ENCODE measurements at regions not wholly inside any gene's neighbourhood (a gene's known extent, or its start where the extent isn't known, plus 50 kb on each side); places are given as distances from the start of the nearest gene placed in this dataset.

DNA sequence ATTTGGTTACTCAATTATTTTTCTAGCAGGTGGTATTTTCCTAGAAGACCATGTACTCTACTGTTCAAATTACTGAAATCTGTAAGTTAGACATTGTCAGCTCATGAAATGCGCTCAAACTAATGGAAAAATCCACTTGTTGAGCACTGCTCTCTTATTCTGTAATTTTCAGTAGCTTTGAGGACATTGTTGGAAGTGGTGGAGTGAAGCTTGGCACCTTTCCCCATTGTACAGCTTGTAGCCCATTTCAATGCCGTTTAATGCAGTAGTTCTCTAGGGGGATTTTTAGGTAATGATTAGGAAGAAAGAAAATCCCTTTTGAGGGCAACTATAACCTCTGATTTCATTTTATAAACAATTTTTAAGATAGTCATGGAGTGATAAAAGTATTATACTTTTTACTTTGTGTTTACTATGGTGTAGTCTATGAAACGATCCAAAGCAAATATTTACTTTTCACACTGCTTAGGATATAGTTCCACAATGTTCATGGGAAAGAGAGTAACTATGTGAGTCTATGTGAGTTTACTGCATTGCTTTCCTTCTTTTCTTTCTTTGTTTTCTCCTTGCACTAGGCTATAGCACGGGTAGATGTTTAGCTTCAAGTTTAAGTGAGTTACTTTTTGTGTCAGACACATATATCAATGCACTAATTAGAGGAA lies 165.8 kb upstream of the ANKH start:
- Histone ChIP-seq H3K36me3 (no peaks in the 10 kb centered on the region), H3K4me3 (no peak overlapping the region), H3K4me1 (no peaks in the 10 kb centered on the region), H3K27ac (no peak overlapping the region), H3K27me3 (no peaks in the 10 kb centered on the region), H3K9me3 (peaks cover 0 to 24% of the 10 kb centered on the region in 2 donors)
- DNase-seq (ENCODE audit: low spot score): no peak
- TF ChIP-seq, protein P1, sequence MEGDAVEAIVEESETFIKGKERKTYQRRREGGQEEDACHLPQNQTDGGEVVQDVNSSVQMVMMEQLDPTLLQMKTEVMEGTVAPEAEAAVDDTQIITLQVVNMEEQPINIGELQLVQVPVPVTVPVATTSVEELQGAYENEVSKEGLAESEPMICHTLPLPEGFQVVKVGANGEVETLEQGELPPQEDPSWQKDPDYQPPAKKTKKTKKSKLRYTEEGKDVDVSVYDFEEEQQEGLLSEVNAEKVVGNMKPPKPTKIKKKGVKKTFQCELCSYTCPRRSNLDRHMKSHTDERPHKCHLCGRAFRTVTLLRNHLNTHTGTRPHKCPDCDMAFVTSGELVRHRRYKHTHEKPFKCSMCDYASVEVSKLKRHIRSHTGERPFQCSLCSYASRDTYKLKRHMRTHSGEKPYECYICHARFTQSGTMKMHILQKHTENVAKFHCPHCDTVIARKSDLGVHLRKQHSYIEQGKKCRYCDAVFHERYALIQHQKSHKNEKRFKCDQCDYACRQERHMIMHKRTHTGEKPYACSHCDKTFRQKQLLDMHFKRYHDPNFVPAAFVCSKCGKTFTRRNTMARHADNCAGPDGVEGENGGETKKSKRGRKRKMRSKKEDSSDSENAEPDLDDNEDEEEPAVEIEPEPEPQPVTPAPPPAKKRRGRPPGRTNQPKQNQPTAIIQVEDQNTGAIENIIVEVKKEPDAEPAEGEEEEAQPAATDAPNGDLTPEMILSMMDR (IDR thresholded peaks at IDR 0.05): no peak

DNA sequence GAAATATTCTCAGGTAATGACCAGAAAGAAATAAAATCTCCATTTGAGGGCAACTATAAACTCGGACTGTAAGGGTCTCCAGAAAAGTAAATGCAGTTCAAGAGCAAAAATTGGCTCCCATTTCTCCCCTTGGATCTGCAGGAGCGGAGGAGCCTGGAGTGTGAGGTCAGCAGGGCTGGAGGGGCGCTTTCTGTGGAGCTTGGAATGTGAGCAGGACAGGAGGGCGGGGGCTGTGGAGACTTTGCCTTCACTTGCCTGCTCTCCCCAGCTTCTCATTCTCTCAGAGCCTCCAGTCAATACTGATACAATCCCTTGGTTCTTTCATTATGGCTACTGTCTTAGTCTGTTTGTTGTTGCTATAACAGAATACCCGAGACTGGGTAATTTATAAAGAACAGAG lies 162.8 kb upstream of the ANKH start:
- H3K36me3 ChIP-seq: no peaks in the 10 kb centered on the region
- H3K27me3 ChIP-seq: no peaks in the 10 kb centered on the region
- H3K9me3 ChIP-seq: peaks cover 0 to 19% of the 10 kb centered on the region in 2 donors
- TF ChIP-seq, protein P1 (IDR thresholded peaks at IDR 0.05): no peak
- H3K4me3 ChIP-seq: no peak overlapping the region
- DNase-seq (ENCODE audit: low spot score): no peak
- no peak overlapping the region for H3K27ac ChIP-seq
- H3K4me1 ChIP-seq: no peaks in the 10 kb centered on the region

DNA sequence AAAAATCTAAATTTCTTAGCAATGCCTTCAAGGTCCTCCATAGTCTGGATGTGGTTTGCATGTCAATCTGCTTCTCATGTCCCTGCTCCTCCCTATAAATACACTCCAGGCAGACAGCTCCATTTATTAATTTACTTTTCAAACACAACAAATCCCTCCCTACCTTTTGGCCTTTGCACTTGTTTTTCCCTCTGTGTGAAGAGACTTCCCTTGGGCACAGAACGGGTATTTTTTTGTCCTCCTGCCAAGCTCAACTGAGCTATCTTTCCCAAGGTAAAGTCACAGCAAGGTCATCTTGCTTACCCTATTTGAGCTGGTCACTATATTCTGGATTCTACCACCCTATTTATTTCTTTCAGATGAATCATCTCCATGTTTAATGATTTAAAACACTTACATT lies 159.6 kb upstream of the ANKH start:
- Histone ChIP-seq H3K27me3 (no peaks in the 10 kb centered on the region), H3K4me3 (no peak overlapping the region), H3K9me3 (no peaks in the 10 kb centered on the region), H3K27ac (no peak overlapping the region), H3K4me1 (no peaks in the 10 kb centered on the region), H3K36me3 (no peaks in the 10 kb centered on the region)
- DNase-seq (ENCODE audit: low spot score): no peak
- TF ChIP-seq, protein P1 (IDR thresholded peaks at IDR 0.05): no peak

DNA sequence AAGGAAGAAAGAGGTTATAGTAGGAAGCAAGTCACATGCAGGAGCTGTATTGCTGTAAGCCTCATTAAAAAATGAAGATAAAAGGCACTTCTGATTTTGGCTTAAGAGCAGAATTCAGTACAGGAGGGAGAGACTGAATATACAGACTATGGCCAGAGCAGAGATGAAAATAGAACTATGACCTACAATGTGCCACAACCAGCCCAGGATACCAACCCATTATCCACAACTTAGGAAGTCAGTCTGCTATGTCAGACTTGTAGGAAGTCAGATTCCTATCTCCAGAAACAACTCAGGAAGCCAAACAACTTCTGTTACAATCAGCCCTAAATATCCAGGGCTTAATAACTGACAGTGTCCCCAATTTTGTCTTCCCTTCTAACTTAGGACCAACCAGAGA lies 156.2 kb upstream of the ANKH start:
- no peak overlapping the region for H3K27ac ChIP-seq
- no peaks in the 10 kb centered on the region for H3K9me3 ChIP-seq
- H3K4me1 ChIP-seq: no peaks in the 10 kb centered on the region
- no peaks in the 10 kb centered on the region for H3K27me3 ChIP-seq
- no peak overlapping the region for H3K4me3 ChIP-seq
- H3K36me3 ChIP-seq: no peaks in the 10 kb centered on the region
- DNase-seq (ENCODE audit: low spot score): no peak
- TF ChIP-seq, protein P1 (IDR thresholded peaks at IDR 0.05): no peak

DNA sequence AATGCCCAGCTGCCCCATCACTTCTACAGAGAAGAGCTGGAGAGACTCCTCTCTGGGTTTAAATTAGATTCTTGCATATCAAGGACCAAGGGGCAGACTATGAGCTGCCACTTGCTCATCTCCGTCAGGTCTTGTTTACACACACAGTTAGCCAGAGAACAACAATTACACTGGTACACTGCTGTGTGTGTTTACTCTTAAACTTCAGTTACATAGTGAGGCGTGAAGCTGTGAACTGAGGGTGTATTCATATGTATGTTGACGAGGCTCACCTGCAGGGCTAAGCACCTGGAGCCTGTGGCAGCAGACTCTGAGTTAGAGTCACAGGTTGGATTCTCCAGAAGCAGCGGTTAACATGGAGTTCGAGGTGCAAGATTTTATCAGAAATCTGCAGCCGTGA lies 155.4 kb upstream of the ANKH start:
- DNase-seq (ENCODE audit: low spot score): no peak
- Histone ChIP-seq H3K27me3 (no peaks in the 10 kb centered on the region), H3K36me3 (no peaks in the 10 kb centered on the region), H3K4me3 (no peak overlapping the region), H3K9me3 (no peaks in the 10 kb centered on the region), H3K4me1 (peaks cover 0 to under 1% of the 10 kb centered on the region in 2 donors), H3K27ac (no peak overlapping the region)
- TF ChIP-seq, protein P1 (IDR thresholded peaks at IDR 0.05): no peak

Measured in right atrium auricular region (tissue), 2 donors.